Endodermal cell (in vitro differentiated cells): ENCODE measurements at regions not wholly inside any gene's neighbourhood (a gene's known extent, or its start where the extent isn't known, plus 50 kb on each side); places are given as distances from the start of the nearest gene placed in this dataset.
A peak's percentile ranks its signal among the peaks of the same experiment; 100 is the strongest.

Experiments used
- DNase-seq: peaks from one replicate; pipeline ENCODE4 v3.0.0-alpha.2; 2017
- H3K27ac ChIP-seq: 2 replicates; pipeline ENCODE4 v1.5.1; 2013; ENCODE audit warnings: mild to moderate bottlenecking, low read depth, low read length, moderate library complexity
- H3K27me3 ChIP-seq: 2 replicates; pipeline ENCODE4 v1.6.1; 2013; ENCODE audit warnings: mild to moderate bottlenecking, low read length, moderate library complexity; ENCODE audit not compliant: insufficient read depth, control insufficient read depth, poor library complexity, severe bottlenecking
- H3K36me3 ChIP-seq: 2 replicates; pipeline ENCODE4 v1.7.0; 2013; ENCODE audit warnings: mild to moderate bottlenecking, low read length, moderate library complexity; ENCODE audit not compliant: control insufficient read depth, insufficient read depth
- H3K4me1 ChIP-seq: one replicate; pipeline ENCODE4 v1.7.0; 2013; ENCODE audit warnings: low read length; ENCODE audit not compliant: control insufficient read depth, insufficient read depth
- H3K4me3 ChIP-seq: 2 replicates; pipeline ENCODE4 v1.5.1; 2013; ENCODE audit warnings: mild to moderate bottlenecking, low read length, moderate library complexity
- H3K9ac ChIP-seq: 2 replicates; pipeline ENCODE4 v1.6.1; 2013; ENCODE audit warnings: mild to moderate bottlenecking, low read length, moderate library complexity; ENCODE audit not compliant: poor library complexity, severe bottlenecking; ENCODE audit errors: extremely low read depth
- H3K9me3 ChIP-seq: 2 replicates; pipeline ENCODE4 v1.6.1; 2013; ENCODE audit warnings: mild to moderate bottlenecking, low read length, moderate library complexity; ENCODE audit not compliant: control insufficient read depth
- H3K27ac Mint-ChIP-seq: 2 replicates; pipeline ENCODE4 v1.8.0; 2020; ENCODE audit warnings: mixed read lengths
- H3K27me3 Mint-ChIP-seq: 2 replicates; pipeline ENCODE4 v1.8.0; 2021; ENCODE audit warnings: mild to moderate bottlenecking, mixed read lengths; ENCODE audit not compliant: insufficient read depth
- H3K36me3 Mint-ChIP-seq: 2 replicates; pipeline ENCODE4 v1.8.0; 2020; ENCODE audit warnings: low read depth, mixed read lengths
- H3K4me1 Mint-ChIP-seq: 2 replicates; pipeline ENCODE4 v1.8.0; 2020; ENCODE audit warnings: mixed read lengths
- H3K4me3 Mint-ChIP-seq: 2 replicates; pipeline ENCODE4 v1.8.0; 2020; ENCODE audit warnings: mild to moderate bottlenecking, moderate library complexity, mixed read lengths
- H3K9me3 Mint-ChIP-seq: 2 replicates; pipeline ENCODE4 v1.8.0; 2020; ENCODE audit warnings: mild to moderate bottlenecking, mixed read lengths
- WGBS, 2 experiments: methylation state at CpG; one replicate each; pipeline versions ENCODE4 v1.1.5 to v1.1.7; 2013; ENCODE audit warnings: missing lambda C conversion rate in 2 of 2, mixed read lengths in 1 of 2; ENCODE audit not compliant: insufficient coverage in 1 of 2, insufficient read length in 1 of 2; 5-methylcytosine and 5-hydroxymethylcytosine counted together
- TF ChIP-seq, protein P1 (sequence below): fragments of 200-600 bp; sonication (generic); conservative IDR thresholded peaks from 2 replicates; pipeline ENCODE4 v1.5.0; 2021; ENCODE audit warnings: antibody characterized with exemption, mild to moderate bottlenecking

DNA sequence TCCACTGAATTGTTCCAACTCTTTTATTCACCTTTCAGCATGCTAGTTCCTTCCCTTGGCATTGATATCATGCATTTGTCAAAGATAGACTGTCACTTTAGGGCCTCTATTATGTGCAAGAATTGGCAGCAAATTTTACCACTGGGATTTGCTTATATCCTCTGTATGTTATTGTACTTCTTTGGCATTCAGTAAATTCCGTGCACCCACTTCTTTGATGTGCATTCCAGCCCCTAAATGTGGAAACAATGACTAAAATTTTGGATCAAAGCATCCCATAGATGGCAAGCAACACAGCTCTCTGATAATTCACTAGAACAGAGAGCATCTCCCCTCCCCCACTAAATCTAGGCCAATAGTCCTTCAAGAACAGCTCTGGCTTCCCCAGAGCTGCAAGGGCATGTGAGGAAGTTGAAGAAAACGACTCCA lies 399.0 kb upstream of the HNRNPA3 start:
- H3K4me1 Mint-ChIP-seq: peaks cover 14% of the 10 kb centered on the region
- H3K27ac ChIP-seq: no peak overlapping the region
- no peak overlapping the region for H3K27ac Mint-ChIP-seq
- no peak overlapping the region for H3K4me3 Mint-ChIP-seq
- WGBS, 2 experiments: 56 to 90% methylated on average over 1 to 2 of the region's 2 CpGs
- TF ChIP-seq, protein P1, sequence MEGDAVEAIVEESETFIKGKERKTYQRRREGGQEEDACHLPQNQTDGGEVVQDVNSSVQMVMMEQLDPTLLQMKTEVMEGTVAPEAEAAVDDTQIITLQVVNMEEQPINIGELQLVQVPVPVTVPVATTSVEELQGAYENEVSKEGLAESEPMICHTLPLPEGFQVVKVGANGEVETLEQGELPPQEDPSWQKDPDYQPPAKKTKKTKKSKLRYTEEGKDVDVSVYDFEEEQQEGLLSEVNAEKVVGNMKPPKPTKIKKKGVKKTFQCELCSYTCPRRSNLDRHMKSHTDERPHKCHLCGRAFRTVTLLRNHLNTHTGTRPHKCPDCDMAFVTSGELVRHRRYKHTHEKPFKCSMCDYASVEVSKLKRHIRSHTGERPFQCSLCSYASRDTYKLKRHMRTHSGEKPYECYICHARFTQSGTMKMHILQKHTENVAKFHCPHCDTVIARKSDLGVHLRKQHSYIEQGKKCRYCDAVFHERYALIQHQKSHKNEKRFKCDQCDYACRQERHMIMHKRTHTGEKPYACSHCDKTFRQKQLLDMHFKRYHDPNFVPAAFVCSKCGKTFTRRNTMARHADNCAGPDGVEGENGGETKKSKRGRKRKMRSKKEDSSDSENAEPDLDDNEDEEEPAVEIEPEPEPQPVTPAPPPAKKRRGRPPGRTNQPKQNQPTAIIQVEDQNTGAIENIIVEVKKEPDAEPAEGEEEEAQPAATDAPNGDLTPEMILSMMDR: no peak
- DNase-seq: no peak
- no peaks in the 10 kb centered on the region for H3K9me3 ChIP-seq
- H3K9ac ChIP-seq: no peak overlapping the region
- H3K27me3 ChIP-seq: no peaks in the 10 kb centered on the region
- H3K4me1 ChIP-seq: no peaks in the 10 kb centered on the region
- no peaks in the 10 kb centered on the region for H3K36me3 ChIP-seq
- H3K4me3 ChIP-seq: no peak overlapping the region
- H3K27me3 Mint-ChIP-seq: peaks cover 3% of the 10 kb centered on the region
- no peaks in the 10 kb centered on the region for H3K9me3 Mint-ChIP-seq
- H3K36me3 Mint-ChIP-seq: no peaks in the 10 kb centered on the region

DNA sequence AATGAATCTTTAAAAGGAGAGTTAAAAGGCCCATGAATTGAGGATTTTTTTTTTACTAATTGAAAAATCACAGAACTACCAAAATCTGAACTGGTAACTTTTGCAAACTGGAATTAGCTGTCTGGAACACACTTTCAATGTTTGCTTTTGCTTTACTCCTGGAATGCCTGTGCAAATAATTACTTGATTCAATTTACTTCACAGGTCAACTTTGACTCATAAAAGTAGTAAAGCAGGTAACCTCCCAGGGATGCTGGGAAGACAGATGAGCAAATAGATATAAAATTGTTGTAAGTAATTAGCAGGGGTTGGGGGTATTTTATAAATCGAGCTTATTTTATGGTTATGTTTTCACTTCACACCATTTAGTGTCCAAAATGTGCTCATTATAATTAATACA lies 398.3 kb upstream of the HNRNPA3 start:
- H3K27me3 Mint-ChIP-seq: peaks cover 3% of the 10 kb centered on the region
- H3K4me1 ChIP-seq: no peaks in the 10 kb centered on the region
- no peak overlapping the region for H3K27ac ChIP-seq
- peaks cover 20% of the 10 kb centered on the region for H3K4me1 Mint-ChIP-seq
- H3K4me3 Mint-ChIP-seq: no peak overlapping the region
- no peaks in the 10 kb centered on the region for H3K9me3 Mint-ChIP-seq
- H3K27ac Mint-ChIP-seq: no peak overlapping the region
- H3K36me3 Mint-ChIP-seq: no peaks in the 10 kb centered on the region
- no CpG with 5 or more reads among the region's 1 CpG for WGBS, 2 experiments
- H3K4me3 ChIP-seq: no peak overlapping the region
- no peaks in the 10 kb centered on the region for H3K36me3 ChIP-seq
- no peaks in the 10 kb centered on the region for H3K9me3 ChIP-seq
- H3K27me3 ChIP-seq: no peaks in the 10 kb centered on the region
- H3K9ac ChIP-seq: no peak overlapping the region
- TF ChIP-seq, protein P1: no peak
- no peak for DNase-seq

DNA sequence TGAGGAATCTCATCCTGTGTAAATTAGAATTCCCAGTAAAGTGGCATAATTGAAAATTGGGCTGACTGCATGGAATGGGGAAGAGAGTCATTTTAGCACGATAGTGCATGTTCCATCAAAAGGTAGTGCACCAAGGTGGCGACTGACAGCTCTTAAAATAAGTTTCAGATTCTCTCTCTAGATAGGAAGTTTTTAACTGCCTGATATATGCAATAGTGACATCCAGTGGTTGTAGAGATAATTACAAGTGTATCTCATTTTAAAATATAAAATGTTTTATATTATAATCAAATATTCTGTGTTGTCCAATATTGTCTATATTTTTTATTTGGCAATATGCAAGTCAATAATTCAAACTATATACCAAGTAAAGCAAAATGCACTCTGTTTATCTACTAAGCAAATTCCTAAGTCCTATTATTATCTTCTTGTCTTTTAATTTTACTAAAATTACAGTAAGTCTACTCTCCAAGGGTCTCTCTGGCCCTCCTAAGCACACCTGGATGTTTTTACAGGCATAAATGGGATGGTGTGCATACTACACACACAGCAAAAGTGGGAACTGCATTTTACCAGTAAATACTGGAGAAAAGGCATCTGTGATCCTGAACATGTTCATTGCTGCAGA lies 397.7 kb upstream of the HNRNPA3 start:
- no peak overlapping the region for H3K27ac Mint-ChIP-seq
- Histone ChIP-seq H3K4me3 (no peak overlapping the region), H3K4me1 (no peaks in the 10 kb centered on the region), H3K9me3 (no peaks in the 10 kb centered on the region), H3K36me3 (no peaks in the 10 kb centered on the region), H3K9ac (no peak overlapping the region), H3K27ac (no peak overlapping the region), H3K27me3 (no peaks in the 10 kb centered on the region)
- TF ChIP-seq, protein P1: peak; percentile 78
- no peak for DNase-seq
- H3K27me3 Mint-ChIP-seq: peaks cover 3% of the 10 kb centered on the region
- H3K36me3 Mint-ChIP-seq: no peaks in the 10 kb centered on the region
- no peaks in the 10 kb centered on the region for H3K9me3 Mint-ChIP-seq
- H3K4me1 Mint-ChIP-seq: peaks cover 22% of the 10 kb centered on the region
- H3K4me3 Mint-ChIP-seq: no peak overlapping the region
- WGBS, 2 experiments: 35% methylated on average over 2 of the region's 2 CpGs; no CpG with 5 or more reads in 1 of the 2 experiments
